GM12874 (cell line): ENCODE measurements at regions not wholly inside any gene's neighbourhood (a gene's known extent, or its start where the extent isn't known, plus 50 kb on each side); places are given as distances from the start of the nearest gene placed in this dataset.

ENCODE experiments used
- CTCF ChIP-seq: IDR thresholded peaks from 2 replicates; pipeline ENCODE4 v1.5.1; 2011; ENCODE audit warnings: low read depth, mild to moderate bottlenecking, control low read depth, low read length, moderate library complexity; ENCODE audit not compliant: insufficient read depth

- TF ChIP-seq CTCF: no peak
Observed at GRCh38 chr3:161695811-161696210, 199.2 kb downstream of the OTOL1 start.

- TF ChIP-seq CTCF: 0 out of 2 replicates have a peak, but pooled peaks have one; percentile 11
Observed at GRCh38 chr3:161700998-161701397, 204.4 kb downstream of the OTOL1 start.

GRCh38 chr3:161713731-161714130 is 217.1 kb downstream of the OTOL1 start:
- TF ChIP-seq CTCF: no peak

GRCh38 chr3:161731968-161732367 is 235.4 kb downstream of the OTOL1 start:
- no peak for TF ChIP-seq CTCF

- no peak for TF ChIP-seq CTCF
Observed at GRCh38 chr3:161737171-161737570, 240.6 kb downstream of the OTOL1 start.

- no peak for TF ChIP-seq CTCF
Observed at GRCh38 chr3:161740421-161740820, 243.8 kb downstream of the OTOL1 start.

GRCh38 chr3:161744366-161744765 is 247.8 kb downstream of the OTOL1 start:
- TF ChIP-seq CTCF: no peak

GRCh38 chr3:161745741-161746140 is 249.1 kb downstream of the OTOL1 start:
- no peak for TF ChIP-seq CTCF
